Suprapubic skin (tissue), 3 donors: ENCODE measurements at regions not wholly inside any gene's neighbourhood (a gene's known extent, or its start where the extent isn't known, plus 50 kb on each side); places are given as distances from the start of the nearest gene placed in this dataset.

ENCODE experiments used
- CTCF ChIP-seq, 2 donors: fragments of 200-600 bp in 1 of 2; fragments of 450-650 bp in 1 of 2; sonication (generic) in 1 of 2; IDR thresholded peaks; one replicate each; pipeline ENCODE4 v1.5.1; 2016 to 2019; ENCODE audit warnings: antibody characterized with exemption in 2 of 2, mild to moderate bottlenecking in 1 of 2, moderate library complexity in 1 of 2
- EP300 ChIP-seq: sonication (generic); formaldehyde crosslinking; IDR thresholded peaks from one replicate; pipeline ENCODE4 v1.6.1; 2017; ENCODE audit warnings: antibody characterized with exemption
- POLR2A ChIP-seq, 2 donors: fragments of 450-650 bp; IDR thresholded peaks; one replicate each; pipeline ENCODE4 v1.6.1; 2017; ENCODE audit warnings: antibody characterized with exemption in 2 of 2, mild to moderate bottlenecking in 2 of 2, moderate library complexity in 2 of 2

- TF ChIP-seq CTCF (IDR thresholded peaks at IDR 0.05) (no peak), POLR2A (IDR thresholded peaks at IDR 0.05) (no peak), EP300 (no peak)
Measured at GRCh38 chr22:48675830-48676145, 1151.9 kb downstream of the BRD1 start.
